Common myeloid progenitor, CD34-positive (primary cell): ENCODE measurements at regions not wholly inside any gene's neighbourhood (a gene's known extent, or its start where the extent isn't known, plus 50 kb on each side); places are given as distances from the start of the nearest gene placed in this dataset.

ENCODE experiments used
- CTCF ChIA-PET: fragments of 350-600 bp; sonication (Branson Sonifier 250); formaldehyde crosslinking; loops from one replicate; lab custom pipeline; 2021; ENCODE audit warnings: antibody characterized with exemption; lab: Charles Lee
- POLR2A ChIA-PET: fragments of 350-600 bp; sonication (Branson Sonifier 250); formaldehyde crosslinking; loops from one replicate; lab custom pipeline; 2021; ENCODE audit warnings: antibody characterized with exemption; lab: Charles Lee
- DNase-seq, 3 donors: peaks; one replicate each; pipeline versions ENCODE4 v3.0.0 to v3.0.0-alpha.2; 2013
- H3K27ac ChIP-seq, 2 experiments: 1 replicate in 1 of 2; 2 replicates in 1 of 2; pipeline ENCODE4 v1.7.0; 2013; ENCODE audit warnings: inconsistent platforms in 2 of 2, low read length in 2 of 2, mild to moderate bottlenecking in 2 of 2, low read depth in 1 of 2, moderate library complexity in 1 of 2; ENCODE audit not compliant: severe bottlenecking in 2 of 2, insufficient read depth in 1 of 2, poor library complexity in 1 of 2
- H3K27me3 ChIP-seq, 5 experiments: replicated peaks in 2 of 5; 1 replicate in 3 of 5; 2 replicates in 2 of 5; pipeline versions ENCODE4 v1.6.1 to v1.7.0; 2013; ENCODE audit warnings: low read length in 4 of 5, mild to moderate bottlenecking in 2 of 5, moderate library complexity in 2 of 5, inconsistent platforms in 1 of 5; ENCODE audit not compliant: insufficient read depth in 5 of 5, control insufficient read depth in 4 of 5
- H3K36me3 ChIP-seq, 4 experiments: 1 replicate in 2 of 4; 2 replicates in 2 of 4; pipeline versions ENCODE4 v1.6.1 to v1.7.0; 2013; ENCODE audit warnings: low read length in 3 of 4, control low read depth in 1 of 4, mild to moderate bottlenecking in 1 of 4; ENCODE audit not compliant: control insufficient read depth in 4 of 4, insufficient read depth in 4 of 4
- H3K4me1 ChIP-seq, 4 experiments: 1 replicate in 3 of 4; 2 replicates in 1 of 4; pipeline versions ENCODE4 v1.6.1 to v1.7.1; 2013; ENCODE audit warnings: low read length in 3 of 4, mild to moderate bottlenecking in 3 of 4, control low read depth in 1 of 4, inconsistent platforms in 1 of 4, moderate library complexity in 1 of 4; ENCODE audit not compliant: control insufficient read depth in 4 of 4, insufficient read depth in 4 of 4; ENCODE audit errors: control extremely low read depth in 1 of 4
- H3K4me3 ChIP-seq, 7 experiments: 1 replicate in 4 of 7; 2 replicates in 3 of 7; pipeline versions ENCODE4 v1.5.1 to v1.7.0; 2013; ENCODE audit warnings: mild to moderate bottlenecking in 7 of 7, low read length in 6 of 7, moderate library complexity in 6 of 7, inconsistent platforms in 2 of 7, low read depth in 2 of 7, control low read depth in 1 of 7; ENCODE audit not compliant: insufficient read depth in 4 of 7, control insufficient read depth in 1 of 7; ENCODE audit errors: extremely low read depth in 1 of 7
- H3K9me3 ChIP-seq, 5 experiments: 1 replicate in 4 of 5; 2 replicates in 1 of 5; pipeline versions ENCODE4 v1.6.1 to v1.7.1; 2013; ENCODE audit warnings: low read length in 4 of 5, mild to moderate bottlenecking in 2 of 5, inconsistent platforms in 1 of 5, low read depth in 1 of 5, moderate library complexity in 1 of 5; ENCODE audit not compliant: control insufficient read depth in 4 of 5, insufficient read depth in 2 of 5; ENCODE audit errors: control extremely low read depth in 1 of 5
- WGBS: methylation state at CpG from one replicate; pipeline ENCODE4 v1.1.5; 2013; ENCODE audit not compliant: insufficient coverage; 5-methylcytosine and 5-hydroxymethylcytosine counted together

DNA sequence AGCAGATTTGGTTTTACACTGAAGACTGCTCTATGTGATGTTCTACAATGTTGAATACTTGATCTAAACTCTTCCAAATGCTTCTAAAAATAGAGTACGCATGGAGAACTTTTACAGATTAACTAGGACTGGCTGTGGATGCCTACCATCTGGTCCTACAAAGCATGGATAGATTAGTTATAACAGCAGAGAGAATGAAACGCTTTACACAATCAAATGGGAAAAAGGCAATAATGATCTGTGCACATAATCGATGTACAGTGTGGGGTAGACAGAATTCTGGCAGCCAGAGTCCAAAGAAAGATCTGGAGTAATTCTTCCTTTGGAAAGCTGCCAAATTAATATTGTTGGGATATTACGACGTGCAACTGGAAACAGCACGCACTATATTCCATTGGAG lies 1885.5 kb upstream of the PRR20A start:
- 100% methylated on average over 3 of the region's 6 CpGs for WGBS
- Histone ChIP-seq H3K27me3 (no peaks in the 10 kb centered on the region), H3K36me3 (no peaks in the 10 kb centered on the region), H3K4me1 (no peaks in the 10 kb centered on the region), H3K27ac (no peak overlapping the region), H3K9me3 (no peaks in the 10 kb centered on the region), H3K4me3 (no peak overlapping the region)
- DNase-seq = no peak
- POLR2A ChIA-PET = no interaction called here
- CTCF ChIA-PET = no interaction called here

GRCh38 chr13:55263045-55263444 lies 1877.7 kb upstream of the PRR20A start:
- no peak overlapping the region for H3K27ac ChIP-seq
- CTCF ChIA-PET = no interaction called here

DNA sequence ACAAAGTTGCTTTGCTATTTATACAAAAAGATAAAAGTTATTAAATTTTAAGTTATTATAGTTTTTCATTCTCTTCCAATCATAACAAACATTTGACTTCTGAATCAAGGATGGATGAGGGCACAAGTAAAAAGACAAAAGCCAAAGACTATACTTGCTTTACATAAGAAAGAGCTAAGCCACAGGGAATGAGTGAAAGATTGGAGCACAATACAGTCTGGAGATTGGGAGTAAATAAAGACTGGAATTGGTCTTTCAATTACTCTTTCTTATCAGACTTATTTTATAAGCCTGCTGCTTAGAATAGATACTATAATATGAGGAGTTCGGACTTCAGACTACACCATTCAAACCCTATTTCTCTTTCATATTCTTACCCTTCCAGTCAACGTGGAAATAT lies 1874.1 kb upstream of the PRR20A start:
- H3K4me1 ChIP-seq = no peaks in the 10 kb centered on the region
- DNase-seq = no peak
- CTCF ChIA-PET = no interaction called here
- H3K9me3 ChIP-seq = no peaks in the 10 kb centered on the region
- no peak overlapping the region for H3K27ac ChIP-seq
- no peaks in the 10 kb centered on the region for H3K36me3 ChIP-seq
- no peaks in the 10 kb centered on the region for H3K27me3 ChIP-seq
- no peak overlapping the region for H3K4me3 ChIP-seq
- POLR2A ChIA-PET = no interaction called here
- no CpG with 5 or more reads among the region's 2 CpGs for WGBS

More at GRCh38 chr13:55263045-55263444, 1877.7 kb upstream of the PRR20A start:
- Histone ChIP-seq H3K4me3 (no peak overlapping the region), H3K36me3 (no peaks in the 10 kb centered on the region), H3K27me3 (no peaks in the 10 kb centered on the region), H3K9me3 (no peaks in the 10 kb centered on the region), H3K4me1 (no peaks in the 10 kb centered on the region)
- no CpG with 5 or more reads among the region's 1 CpG for WGBS
- POLR2A ChIA-PET = no interaction called here
- DNase-seq = no peak

GRCh38 chr13:55298201-55298600 lies 1842.5 kb upstream of the PRR20A start:
- H3K36me3 ChIP-seq = no peaks in the 10 kb centered on the region
- H3K4me3 ChIP-seq = no peak overlapping the region
- no peaks in the 10 kb centered on the region for H3K4me1 ChIP-seq
- 78% methylated on average over 1 of the region's 1 CpG for WGBS
- no peaks in the 10 kb centered on the region for H3K9me3 ChIP-seq
- DNase-seq = no peak
- CTCF ChIA-PET = no interaction called here
- no peak overlapping the region for H3K27ac ChIP-seq
- no peaks in the 10 kb centered on the region for H3K27me3 ChIP-seq
- POLR2A ChIA-PET = interaction anchor here (0.6 kb wide), 1 partner anchor 29 kb away, joined by 3 read pairs; no protein-coding TSS in a partner anchor

DNA sequence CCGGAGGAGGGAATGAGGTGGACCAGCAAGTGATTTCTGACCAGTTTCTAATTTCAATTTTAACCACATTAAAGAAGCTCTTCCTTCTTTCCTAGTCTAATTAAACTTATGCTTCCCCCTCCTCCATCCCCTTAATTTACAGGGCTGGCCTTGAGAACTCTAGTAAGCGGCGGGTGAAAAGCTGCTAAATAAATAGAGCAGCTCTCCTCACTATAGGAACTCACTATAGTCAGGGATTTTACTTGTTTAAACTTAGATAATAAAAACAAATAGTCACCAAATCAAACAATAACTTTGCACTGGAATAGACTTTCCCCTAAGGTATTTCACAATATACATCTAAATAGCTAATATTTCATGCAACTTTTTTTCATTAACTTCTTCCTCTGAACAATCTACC lies 1838.2 kb upstream of the PRR20A start:
- no peaks in the 10 kb centered on the region for H3K27me3 ChIP-seq
- no peak for DNase-seq
- H3K4me3 ChIP-seq = no peak overlapping the region
- no peaks in the 10 kb centered on the region for H3K4me1 ChIP-seq
- CTCF ChIA-PET = no interaction called here
- H3K36me3 ChIP-seq = no peaks in the 10 kb centered on the region
- POLR2A ChIA-PET = no interaction called here
- no peaks in the 10 kb centered on the region for H3K9me3 ChIP-seq
- no peak overlapping the region for H3K27ac ChIP-seq
- 89% methylated on average over 1 of the region's 3 CpGs for WGBS

DNA sequence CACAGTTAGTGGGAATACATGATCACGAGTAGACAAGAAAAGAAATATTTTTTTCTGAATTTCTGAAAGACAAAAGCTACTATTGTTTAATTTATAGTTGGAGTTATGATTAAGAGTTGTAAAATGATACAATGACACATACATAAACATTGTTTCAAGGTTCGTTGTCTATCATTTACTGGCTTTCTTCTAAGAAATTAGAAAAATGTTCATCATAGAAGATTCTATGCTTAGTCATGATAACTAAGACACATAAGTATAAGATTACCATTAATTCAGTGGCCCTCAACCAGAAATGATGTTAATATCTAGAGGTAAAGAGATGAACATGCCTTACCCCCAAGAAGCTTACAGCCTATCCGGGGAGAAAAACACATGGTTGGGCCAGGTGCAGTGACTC lies 1832.8 kb upstream of the PRR20A start:
- Histone ChIP-seq H3K27me3 (no peaks in the 10 kb centered on the region), H3K36me3 (no peaks in the 10 kb centered on the region), H3K4me3 (no peak overlapping the region), H3K27ac (no peak overlapping the region), H3K4me1 (no peaks in the 10 kb centered on the region), H3K9me3 (no peaks in the 10 kb centered on the region)
- no peak for DNase-seq
- ChIA-PET CTCF (no interaction called here), POLR2A (no interaction called here)
- 100% methylated on average over 1 of the region's 3 CpGs for WGBS

DNA sequence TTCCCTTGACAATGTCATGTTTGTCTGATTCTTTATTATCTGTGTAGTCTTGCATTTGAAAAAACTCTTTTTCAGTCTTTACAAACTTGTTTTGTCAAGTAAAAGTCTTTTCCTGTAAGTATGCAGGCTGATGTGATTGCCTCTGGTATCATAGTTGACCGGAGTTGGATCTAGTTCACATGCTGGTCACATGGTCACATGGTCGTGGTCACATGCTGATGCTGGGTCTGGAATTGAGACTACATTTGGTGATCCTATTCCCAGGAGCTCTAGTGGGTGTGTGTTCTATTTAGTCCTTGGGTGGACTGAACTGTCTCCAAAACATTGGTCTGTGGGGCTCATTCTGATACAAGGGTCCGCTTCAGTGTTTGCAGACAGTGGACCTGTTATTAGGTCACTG lies 1798.8 kb upstream of the PRR20A start:
- DNase-seq = no peak
- ChIA-PET CTCF (no interaction called here), POLR2A (no interaction called here)
- Histone ChIP-seq H3K27me3 (no peaks in the 10 kb centered on the region), H3K27ac (no peak overlapping the region), H3K4me1 (no peaks in the 10 kb centered on the region), H3K36me3 (no peaks in the 10 kb centered on the region), H3K4me3 (no peak overlapping the region), H3K9me3 (no peaks in the 10 kb centered on the region)
- WGBS = 100% methylated on average over 3 of the region's 3 CpGs
